ENCODE measurements at regions not wholly inside any gene's neighbourhood (a gene's known extent, or its start where the extent isn't known, plus 50 kb on each side); places are given as distances from the start of the nearest gene placed in this dataset.

DNA sequence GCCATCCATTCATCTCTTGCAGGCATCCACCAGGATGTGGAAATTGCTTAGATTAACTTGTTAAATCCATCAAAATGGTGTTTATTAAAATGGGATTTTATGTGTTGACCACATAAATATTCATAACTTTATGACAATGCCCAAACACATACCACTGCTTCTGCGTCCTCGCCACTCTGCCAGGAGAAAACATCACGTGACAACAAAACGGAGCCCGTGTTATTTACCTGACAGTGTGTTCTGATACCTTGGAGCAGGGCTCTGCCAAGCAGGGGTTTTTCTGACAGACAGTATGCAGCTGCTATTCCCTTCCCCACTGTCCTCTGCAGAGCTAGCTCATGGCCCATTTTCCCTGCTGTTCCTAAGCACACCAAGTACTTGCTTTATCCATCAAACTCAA is 279.5 kb upstream of the CHD6 start:
- TF ChIP-seq CTCF (IDR thresholded peaks at IDR 0.05; ENCODE audit: low read length) (no peak), EZH2 (optimal IDR thresholded peaks at IDR 0.05; ENCODE audit: low read depth, low read length) (no peak)
